Sigmoid colon (tissue), 4 donors: ENCODE measurements at regions not wholly inside any gene's neighbourhood (a gene's known extent, or its start where the extent isn't known, plus 50 kb on each side); places are given as distances from the start of the nearest gene placed in this dataset.

Source experiments
- EP300 ChIP-seq, 4 donors: sonication (generic); formaldehyde crosslinking; IDR thresholded peaks; one replicate each; pipeline ENCODE4 v1.6.1; 2017; ENCODE audit warnings: antibody characterized with exemption in 4 of 4
- POLR2A ChIP-seq, 2 donors: fragments of 450-650 bp; IDR thresholded peaks; one replicate each; pipeline ENCODE4 v1.6.1; 2016; ENCODE audit warnings: antibody characterized with exemption in 2 of 2, mild to moderate bottlenecking in 2 of 2, moderate library complexity in 2 of 2
- POLR2AphosphoS5 ChIP-seq, 4 donors: sonication (generic); formaldehyde crosslinking; IDR thresholded peaks; one replicate each; pipeline ENCODE4 v1.6.1; 2017; ENCODE audit warnings: antibody characterized with exemption in 4 of 4
- TF ChIP-seq, protein P1 (sequence below), 4 experiments: fragments of 450-650 bp in 3 of 4; fragments of 200-600 bp in 1 of 4; IDR thresholded peaks; one replicate each; pipeline ENCODE4 v1.5.1; 2016 to 2019; ENCODE audit warnings: antibody characterized with exemption in 4 of 4, mild to moderate bottlenecking in 3 of 4, moderate library complexity in 2 of 4

DNA sequence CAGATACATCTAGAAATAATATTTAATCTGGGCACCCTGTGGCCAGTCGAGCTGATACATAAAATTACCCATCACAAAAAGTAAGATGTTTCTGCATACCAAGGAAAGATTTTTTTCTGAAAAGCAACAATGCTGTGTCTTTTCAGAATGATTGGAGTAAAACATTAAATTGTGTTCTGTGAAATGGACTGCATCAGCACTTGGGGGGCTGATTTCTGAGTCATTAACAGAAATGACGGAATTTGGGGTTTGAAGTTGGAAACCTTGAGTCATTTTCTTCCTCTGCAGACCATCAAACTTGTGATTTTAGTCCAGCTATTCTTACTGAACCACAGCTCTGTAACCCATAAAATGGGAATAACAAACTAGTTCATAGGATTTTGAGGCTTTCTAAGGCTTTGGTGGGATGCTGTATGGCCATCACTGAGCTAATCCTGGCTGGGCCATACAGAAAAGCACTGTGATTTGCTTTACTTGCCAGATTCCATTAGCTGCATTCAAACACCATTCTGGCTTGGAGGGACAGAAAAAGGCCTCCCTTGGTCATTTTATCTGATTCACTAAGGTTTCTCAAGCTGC is 739.4 kb upstream of the IGFBP3 start:
- TF ChIP-seq, protein P1, sequence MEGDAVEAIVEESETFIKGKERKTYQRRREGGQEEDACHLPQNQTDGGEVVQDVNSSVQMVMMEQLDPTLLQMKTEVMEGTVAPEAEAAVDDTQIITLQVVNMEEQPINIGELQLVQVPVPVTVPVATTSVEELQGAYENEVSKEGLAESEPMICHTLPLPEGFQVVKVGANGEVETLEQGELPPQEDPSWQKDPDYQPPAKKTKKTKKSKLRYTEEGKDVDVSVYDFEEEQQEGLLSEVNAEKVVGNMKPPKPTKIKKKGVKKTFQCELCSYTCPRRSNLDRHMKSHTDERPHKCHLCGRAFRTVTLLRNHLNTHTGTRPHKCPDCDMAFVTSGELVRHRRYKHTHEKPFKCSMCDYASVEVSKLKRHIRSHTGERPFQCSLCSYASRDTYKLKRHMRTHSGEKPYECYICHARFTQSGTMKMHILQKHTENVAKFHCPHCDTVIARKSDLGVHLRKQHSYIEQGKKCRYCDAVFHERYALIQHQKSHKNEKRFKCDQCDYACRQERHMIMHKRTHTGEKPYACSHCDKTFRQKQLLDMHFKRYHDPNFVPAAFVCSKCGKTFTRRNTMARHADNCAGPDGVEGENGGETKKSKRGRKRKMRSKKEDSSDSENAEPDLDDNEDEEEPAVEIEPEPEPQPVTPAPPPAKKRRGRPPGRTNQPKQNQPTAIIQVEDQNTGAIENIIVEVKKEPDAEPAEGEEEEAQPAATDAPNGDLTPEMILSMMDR (IDR thresholded peaks at IDR 0.05) = no peak
- TF ChIP-seq POLR2A (IDR thresholded peaks at IDR 0.05) (no peak), EP300 (IDR thresholded peaks at IDR 0.05) (no peak), POLR2AphosphoS5 (IDR thresholded peaks at IDR 0.05) (no peak)
